Naive thymus-derived CD4-positive, alpha-beta T cell (primary cell): ENCODE measurements at regions not wholly inside any gene's neighbourhood (a gene's known extent, or its start where the extent isn't known, plus 50 kb on each side); places are given as distances from the start of the nearest gene placed in this dataset.

ENCODE experiments used
- ATAC-seq: fragments of 150-1000 bp; cut with Tn5 transposase; 2 replicates; pipeline ENCODE4 v1.10.0; 2021; ENCODE audit warnings: mild to moderate bottlenecking, moderate library complexity
- CTCF ChIA-PET: fragments of 350-600 bp; sonication (Branson Sonifier 250); formaldehyde crosslinking; loops from one replicate; lab custom pipeline; 2021; ENCODE audit warnings: antibody characterized with exemption; lab: Charles Lee
- POLR2A ChIA-PET: fragments of 350-600 bp; sonication (Branson Sonifier 250); formaldehyde crosslinking; loops from one replicate; lab custom pipeline; 2021; ENCODE audit warnings: antibody characterized with exemption, inconsistent platforms; lab: Charles Lee
- DNase-seq, 9 donors: peaks; one replicate each; pipeline versions ENCODE4 v3.0.0 to v3.0.0-alpha.2; 2020 to 2022; ENCODE audit warnings: mixed read lengths in 1 of 9
- H3K27ac ChIP-seq: one replicate; pipeline ENCODE4 v1.7.0; 2013; ENCODE audit warnings: mild to moderate bottlenecking, low read depth, low read length, moderate library complexity
- H3K27me3 ChIP-seq, 2 donors: one replicate each; pipeline ENCODE4 v1.7.0; 2013; ENCODE audit warnings: low read length in 2 of 2, mild to moderate bottlenecking in 2 of 2, moderate library complexity in 2 of 2; ENCODE audit not compliant: control insufficient read depth in 2 of 2, insufficient read depth in 2 of 2
- H3K36me3 ChIP-seq, 3 experiments: 1 replicate in 2 of 3; 2 replicates in 1 of 3; pipeline ENCODE4 v1.7.0; 2013; ENCODE audit warnings: low read length in 3 of 3, mild to moderate bottlenecking in 3 of 3, moderate library complexity in 1 of 3; ENCODE audit not compliant: insufficient read depth in 3 of 3, control insufficient read depth in 2 of 3
- H3K4me1 ChIP-seq, 2 donors: one replicate each; pipeline ENCODE4 v1.7.0; 2013; ENCODE audit warnings: low read length in 2 of 2, mild to moderate bottlenecking in 2 of 2, moderate library complexity in 1 of 2; ENCODE audit not compliant: control insufficient read depth in 2 of 2, insufficient read depth in 2 of 2
- H3K4me3 ChIP-seq: 2 replicates; pipeline ENCODE4 v1.7.0; 2013; ENCODE audit warnings: mild to moderate bottlenecking, low read length
- H3K9me3 ChIP-seq, 3 experiments: 1 replicate in 2 of 3; 2 replicates in 1 of 3; pipeline ENCODE4 v1.7.0; 2013; ENCODE audit warnings: low read length in 3 of 3; ENCODE audit not compliant: control insufficient read depth in 2 of 3
- H3K27ac Mint-ChIP-seq, 9 donors: one replicate each; pipeline ENCODE4 v1.8.0; 2020 to 2022; ENCODE audit warnings: mixed read lengths in 9 of 9, mild to moderate bottlenecking in 8 of 9, moderate library complexity in 5 of 9, inconsistent platforms in 2 of 9
- H3K27me3 Mint-ChIP-seq, 5 donors: one replicate each; pipeline ENCODE4 v1.8.0; 2021 to 2022; ENCODE audit warnings: mixed read lengths in 5 of 5, mild to moderate bottlenecking in 1 of 5
- H3K36me3 Mint-ChIP-seq, 5 donors: one replicate each; pipeline ENCODE4 v1.8.0; 2020 to 2022; ENCODE audit warnings: mixed read lengths in 5 of 5, mild to moderate bottlenecking in 3 of 5, inconsistent platforms in 1 of 5
- H3K4me1 Mint-ChIP-seq, 7 donors: one replicate each; pipeline ENCODE4 v1.8.0; 2020 to 2022; ENCODE audit warnings: mixed read lengths in 7 of 7, mild to moderate bottlenecking in 3 of 7, inconsistent platforms in 1 of 7
- H3K4me3 Mint-ChIP-seq, 10 donors: one replicate each; pipeline ENCODE4 v1.8.0; 2020 to 2022; ENCODE audit warnings: mild to moderate bottlenecking in 10 of 10, mixed read lengths in 10 of 10, moderate library complexity in 6 of 10, inconsistent platforms in 2 of 10
- H3K9me3 Mint-ChIP-seq, 11 donors: one replicate each; pipeline ENCODE4 v1.8.0; 2020 to 2022; ENCODE audit warnings: mixed read lengths in 11 of 11, mild to moderate bottlenecking in 4 of 11, inconsistent platforms in 1 of 11, moderate library complexity in 1 of 11
- intact Hi-C, 2 donors: fragments of 100-400 bp; cut with micrococcal nuclease; formaldehyde crosslinking; loops; one replicate each; pipeline ENCODE4 v1.15.1; 2023

GRCh38 chr2:147224070-147224469 lies 620.8 kb upstream of the ACVR2A start:
- Histone ChIP-seq H3K36me3 (no peaks in the 10 kb centered on the region), H3K9me3 (no peaks in the 10 kb centered on the region), H3K27me3 (no peaks in the 10 kb centered on the region), H3K27ac (no peak overlapping the region), H3K4me3 (no peak overlapping the region), H3K4me1 (no peaks in the 10 kb centered on the region)
- intact Hi-C loops, result no loop called here
- no peaks in the 10 kb centered on the region for H3K27me3 Mint-ChIP-seq
- peaks cover 0 to 13% (median 6%) of the 10 kb centered on the region in 11 donors for H3K9me3 Mint-ChIP-seq
- ChIA-PET POLR2A (no interaction called here), CTCF (interaction anchor here (0.6 kb wide), 1 partner anchor 868 kb away, joined by 4 read pairs; no protein-coding TSS in a partner anchor)
- no peak for DNase-seq
- no peak overlapping the region for H3K27ac Mint-ChIP-seq
- no peak overlapping the region for H3K4me3 Mint-ChIP-seq
- no peak for ATAC-seq
- no peaks in the 10 kb centered on the region for H3K4me1 Mint-ChIP-seq
- H3K36me3 Mint-ChIP-seq, result peaks cover 0 to 3% (median 0%) of the 10 kb centered on the region in 5 donors

- Mint-ChIP-seq H3K27me3 (no peaks in the 10 kb centered on the region), H3K4me1 (no peaks in the 10 kb centered on the region), H3K4me3 (no peak overlapping the region), H3K36me3 (peaks cover 0 to 3% (median 0%) of the 10 kb centered on the region in 5 donors), H3K27ac (no peak overlapping the region), H3K9me3 (peaks cover 0 to 17% (median 7%) of the 10 kb centered on the region in 11 donors)
- H3K36me3 ChIP-seq, result no peaks in the 10 kb centered on the region
- POLR2A ChIA-PET, result no interaction called here
- H3K9me3 ChIP-seq, result no peaks in the 10 kb centered on the region
- CTCF ChIA-PET, result no interaction called here
- H3K4me3 ChIP-seq, result no peak overlapping the region
- no peak for ATAC-seq
- no peaks in the 10 kb centered on the region for H3K27me3 ChIP-seq
- H3K27ac ChIP-seq, result no peak overlapping the region
- intact Hi-C loops, result no loop called here
- DNase-seq, result no peak
- H3K4me1 ChIP-seq, result no peaks in the 10 kb centered on the region
Measured at GRCh38 chr2:147223553-147224060, 621.2 kb upstream of the ACVR2A start.

- H3K4me1 Mint-ChIP-seq, result no peaks in the 10 kb centered on the region
- ChIA-PET CTCF (no interaction called here), POLR2A (no interaction called here)
- no peak overlapping the region for H3K27ac ChIP-seq
- H3K4me1 ChIP-seq, result no peaks in the 10 kb centered on the region
- no peaks in the 10 kb centered on the region for H3K9me3 ChIP-seq
- no peak for ATAC-seq
- H3K36me3 Mint-ChIP-seq, result peaks cover 0 to 3% (median 0%) of the 10 kb centered on the region in 5 donors
- H3K27me3 ChIP-seq, result no peaks in the 10 kb centered on the region
- peaks cover 0 to 18% (median 7%) of the 10 kb centered on the region in 11 donors for H3K9me3 Mint-ChIP-seq
- no peak overlapping the region for H3K4me3 ChIP-seq
- no peak overlapping the region for H3K27ac Mint-ChIP-seq
- no peaks in the 10 kb centered on the region for H3K36me3 ChIP-seq
- no peaks in the 10 kb centered on the region for H3K27me3 Mint-ChIP-seq
- no peak for DNase-seq
- H3K4me3 Mint-ChIP-seq, result no peak overlapping the region
- intact Hi-C loops, result no loop called here
Measured at GRCh38 chr2:147223119-147223518, 621.7 kb upstream of the ACVR2A start.

DNA sequence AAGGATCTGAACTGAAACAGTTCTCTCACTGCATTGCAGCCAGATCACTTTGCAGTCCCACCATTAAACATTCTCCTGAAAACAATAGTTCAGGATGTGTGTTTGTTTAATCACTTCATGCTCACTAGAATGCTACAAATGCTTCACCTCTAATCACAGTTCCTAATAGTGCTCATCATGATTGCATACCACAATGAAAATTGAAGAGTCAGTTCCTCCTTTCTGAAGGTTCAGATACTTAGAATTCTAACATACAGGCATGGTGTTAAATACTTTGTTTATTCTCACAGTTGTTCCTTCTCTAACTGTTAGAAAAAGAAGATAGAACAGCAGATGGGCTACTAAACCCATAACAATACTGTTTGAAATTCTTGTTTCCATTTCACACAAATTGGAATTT lies 622.3 kb upstream of the ACVR2A start:
- intact Hi-C loops, result no loop called here
- POLR2A ChIA-PET, result no interaction called here
- peaks cover 0 to 3% (median 0%) of the 10 kb centered on the region in 5 donors for H3K36me3 Mint-ChIP-seq

DNA sequence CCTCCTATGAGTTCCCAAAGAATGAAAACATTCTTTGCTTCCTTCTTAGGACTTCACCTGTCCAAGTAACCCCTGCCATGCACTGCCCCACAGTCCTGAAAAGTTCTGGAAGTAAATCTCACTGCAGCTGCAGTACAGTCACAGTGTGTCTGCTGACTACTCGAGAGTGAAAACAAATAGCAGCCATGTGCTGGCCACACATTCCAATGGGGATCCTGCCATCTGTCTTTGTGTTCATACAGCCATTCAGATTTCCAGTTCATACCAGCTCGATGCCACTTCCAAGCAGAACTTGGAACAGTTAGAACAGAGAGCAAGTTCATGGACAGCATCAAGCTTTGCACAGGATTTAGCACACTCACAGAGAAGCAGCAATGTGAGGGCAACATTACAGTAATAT lies 629.9 kb upstream of the ACVR2A start:
- intact Hi-C loops, result no loop called here
- H3K4me3 ChIP-seq, result no peak overlapping the region
- ATAC-seq (no peak), DNase-seq (no peak)
- Mint-ChIP-seq H3K27ac (no peak overlapping the region), H3K4me3 (no peak overlapping the region), H3K36me3 (peaks cover 0 to 2% (median 0%) of the 10 kb centered on the region in 5 donors), H3K9me3 (peaks cover 1 to 29% (median 6%) of the 10 kb centered on the region in 11 donors), H3K4me1 (no peaks in the 10 kb centered on the region), H3K27me3 (peaks cover 0 to 12% (median 4%) of the 10 kb centered on the region in 5 donors)
- no peaks in the 10 kb centered on the region for H3K9me3 ChIP-seq
- no peaks in the 10 kb centered on the region for H3K4me1 ChIP-seq
- no peak overlapping the region for H3K27ac ChIP-seq
- H3K27me3 ChIP-seq, result no peaks in the 10 kb centered on the region
- no peaks in the 10 kb centered on the region for H3K36me3 ChIP-seq
- POLR2A ChIA-PET, result no interaction called here
- CTCF ChIA-PET, result no interaction called here

More for the DNA sequence above, 622.3 kb upstream of the ACVR2A start:
- CTCF ChIA-PET, result no interaction called here
- Histone ChIP-seq H3K27me3 (no peaks in the 10 kb centered on the region), H3K27ac (no peak overlapping the region), H3K9me3 (no peaks in the 10 kb centered on the region), H3K4me1 (no peaks in the 10 kb centered on the region), H3K4me3 (no peak overlapping the region), H3K36me3 (no peaks in the 10 kb centered on the region)
- Mint-ChIP-seq H3K4me1 (no peaks in the 10 kb centered on the region), H3K27me3 (no peaks in the 10 kb centered on the region), H3K9me3 (peaks cover 2 to 23% (median 7%) of the 10 kb centered on the region in 11 donors), H3K4me3 (no peak overlapping the region), H3K27ac (no peak overlapping the region)
- ATAC-seq (no peak), DNase-seq (no peak)

DNA sequence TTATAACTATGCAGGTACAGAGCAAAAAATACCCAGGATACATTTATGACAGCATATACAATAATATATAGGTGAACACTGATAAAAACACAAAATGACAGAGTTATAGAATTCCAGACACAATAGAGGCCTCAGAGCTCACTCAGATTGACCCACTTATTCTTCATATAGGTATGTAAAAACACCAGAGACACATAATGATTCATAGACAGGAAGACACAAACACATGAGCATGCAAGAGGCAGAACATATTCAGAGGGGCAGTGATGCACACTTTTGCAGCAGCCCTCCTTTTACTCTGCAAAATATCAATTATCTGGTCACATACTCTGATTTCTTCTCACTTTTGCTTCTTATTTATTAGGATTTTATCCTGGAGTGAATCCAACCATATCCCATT lies 633.3 kb upstream of the ACVR2A start:
- Histone ChIP-seq H3K4me1 (no peaks in the 10 kb centered on the region), H3K4me3 (no peak overlapping the region), H3K36me3 (no peaks in the 10 kb centered on the region), H3K27ac (no peak overlapping the region), H3K9me3 (no peaks in the 10 kb centered on the region), H3K27me3 (no peaks in the 10 kb centered on the region)
- Mint-ChIP-seq H3K27me3 (peaks cover 0 to 12% (median 4%) of the 10 kb centered on the region in 5 donors), H3K4me1 (no peaks in the 10 kb centered on the region), H3K9me3 (peaks cover 0 to 18% (median 7%) of the 10 kb centered on the region in 11 donors), H3K27ac (no peak overlapping the region), H3K4me3 (no peak overlapping the region), H3K36me3 (peaks cover 0 to 5% (median 0%) of the 10 kb centered on the region in 5 donors)
- ChIA-PET CTCF (no interaction called here), POLR2A (no interaction called here)
- ATAC-seq (no peak), DNase-seq (no peak)
- intact Hi-C loops, result no loop called here

- Mint-ChIP-seq H3K27me3 (peaks cover 0 to 10% (median 4%) of the 10 kb centered on the region in 5 donors), H3K36me3 (peaks cover 0 to 14% (median 4%) of the 10 kb centered on the region in 5 donors), H3K9me3 (peaks cover 0 to 21% (median 14%) of the 10 kb centered on the region in 11 donors), H3K4me3 (no peak overlapping the region), H3K4me1 (no peaks in the 10 kb centered on the region), H3K27ac (no peak overlapping the region)
- H3K9me3 ChIP-seq, result no peaks in the 10 kb centered on the region
- CTCF ChIA-PET, result no interaction called here
- ATAC-seq, result no peak
- H3K27ac ChIP-seq, result no peak overlapping the region
- no peaks in the 10 kb centered on the region for H3K4me1 ChIP-seq
- no peak for DNase-seq
- no peaks in the 10 kb centered on the region for H3K27me3 ChIP-seq
- intact Hi-C loops, result no loop called here
- H3K36me3 ChIP-seq, result no peaks in the 10 kb centered on the region
- no peak overlapping the region for H3K4me3 ChIP-seq
- POLR2A ChIA-PET, result no interaction called here
Measured at GRCh38 chr2:147204102-147204501, 640.7 kb upstream of the ACVR2A start.
